H1 (cell line): ENCODE measurements at regions not wholly inside any gene's neighbourhood (a gene's known extent, or its start where the extent isn't known, plus 50 kb on each side); places are given as distances from the start of the nearest gene placed in this dataset.
A peak's percentile ranks its signal among the peaks of the same experiment; 100 is the strongest.

Experiments
- CTCF ChIA-PET: fragments of 300-600 bp; sonication (Branson Sonifier 250); formaldehyde crosslinking; loops from one replicate; lab custom pipeline; 2021; ENCODE audit not compliant: partially characterized antibody; lab: Charles Lee
- POLR2A ChIA-PET: fragments of 300-600 bp; sonication (Branson Sonifier 250); formaldehyde crosslinking; loops from one replicate; lab custom pipeline; 2021; ENCODE audit warnings: inconsistent platforms; ENCODE audit not compliant: partially characterized antibody; lab: Charles Lee
- DNase-seq, 2 experiments: peaks; one replicate each; pipeline versions ENCODE4 v3.0.0 to v3.0.0-alpha.2; 2010 to 2022; ENCODE audit warnings: low spot score in 2 of 2, low read depth in 1 of 2, mixed read lengths in 1 of 2
- FAIRE-seq: peaks from 2 replicates; lab custom pipeline; 2011; peaks lifted over from hg19 to GRCh38; lab: Jason Lieb, UNC
- H2AFZ ChIP-seq: 2 replicates; pipeline ENCODE4 v1.8.1; 2012; ENCODE audit warnings: low read length, inconsistent platforms
- H2AK5ac ChIP-seq: 2 replicates; pipeline ENCODE4 v1.6.1; 2013; ENCODE audit warnings: low read depth, low read length
- H2BK120ac ChIP-seq: replicated peaks from 2 replicates; pipeline ENCODE3; 2013; ENCODE audit warnings: low read depth, low read length, inconsistent platforms
- H2BK12ac ChIP-seq: 2 replicates; pipeline ENCODE4 v1.6.1; 2013; ENCODE audit warnings: low read depth, low read length
- H2BK15ac ChIP-seq: 2 replicates; pipeline ENCODE4 v1.6.1; 2013; ENCODE audit warnings: low read length
- H2BK20ac ChIP-seq: 2 replicates; pipeline ENCODE4 v1.6.1; 2013; ENCODE audit warnings: low read length
- H2BK5ac ChIP-seq: 2 replicates; pipeline ENCODE4 v1.6.1; 2013; ENCODE audit warnings: low read depth, low read length
- H3K14ac ChIP-seq: 2 replicates; pipeline ENCODE4 v1.6.1; 2013; ENCODE audit warnings: inconsistent platforms; ENCODE audit not compliant: insufficient read length
- H3K18ac ChIP-seq: 2 replicates; pipeline ENCODE4 v1.6.1; 2013; ENCODE audit warnings: low read length; ENCODE audit errors: extremely low read depth
- H3K23ac ChIP-seq: 2 replicates; pipeline ENCODE4 v1.6.1; 2013; ENCODE audit warnings: inconsistent platforms; ENCODE audit not compliant: insufficient read length
- H3K23me2 ChIP-seq: 2 replicates; pipeline ENCODE4 v1.6.1; 2013; ENCODE audit warnings: low read depth, low read length
- H3K27ac ChIP-seq: 2 replicates; pipeline ENCODE4 v1.6.1; 2011; ENCODE audit warnings: low read depth, low read length, inconsistent platforms
- H3K27me3 ChIP-seq, 4 experiments: replicated peaks in 1 of 4; 1 replicate in 1 of 4; 2 replicates in 3 of 4; pipeline versions ENCODE4 v1.6.1 to v1.8.1; 2011 to 2013; ENCODE audit warnings: low read length in 3 of 4, mild to moderate bottlenecking in 3 of 4, inconsistent platforms in 2 of 4, mixed read lengths in 2 of 4, moderate library complexity in 1 of 4; ENCODE audit not compliant: control insufficient read depth in 3 of 4, insufficient read depth in 3 of 4; ENCODE audit errors: extremely low read depth in 1 of 4
- H3K36me3 ChIP-seq, 4 experiments: 2 replicates each; pipeline versions ENCODE4 v1.6.1 to v1.8.1; 2011 to 2013; ENCODE audit warnings: mild to moderate bottlenecking in 4 of 4, low read length in 3 of 4, moderate library complexity in 2 of 4, control low read depth in 1 of 4, inconsistent platforms in 1 of 4; ENCODE audit not compliant: insufficient read depth in 4 of 4, control insufficient read depth in 2 of 4
- H3K4ac ChIP-seq: replicated peaks from 2 replicates; pipeline ENCODE3; 2013; ENCODE audit warnings: low read length, low read depth, mixed read lengths, inconsistent platforms; ENCODE audit not compliant: insufficient read length
- H3K4me1 ChIP-seq, 4 experiments: replicated peaks in 1 of 4; 1 replicate in 1 of 4; 2 replicates in 3 of 4; pipeline versions ENCODE4 v1.6.1 to v1.8.1; 2011 to 2013; ENCODE audit warnings: low read length in 3 of 4, inconsistent platforms in 2 of 4, mixed read lengths in 1 of 4; ENCODE audit not compliant: insufficient read depth in 4 of 4, control insufficient read depth in 3 of 4
- H3K4me2 ChIP-seq, 2 experiments: 2 replicates each; pipeline versions ENCODE4 v1.6.1 to v1.8.1; 2011 to 2013; ENCODE audit warnings: low read depth in 2 of 2, low read length in 2 of 2, control low read depth in 1 of 2, inconsistent platforms in 1 of 2, mild to moderate bottlenecking in 1 of 2; ENCODE audit not compliant: insufficient read depth in 1 of 2
- H3K4me3 ChIP-seq, 4 experiments: fragments of 200-600, 300-600 bp in 1 of 4; sonication (generic), shearing (Covaris generic), sonication (Bioruptor Twin) in 1 of 4; 2 replicates each; pipeline versions ENCODE4 v1.5.1 to v1.8.1; 2011 to 2016; ENCODE audit warnings: low read length in 4 of 4, low read depth in 3 of 4, control low read depth in 2 of 4, inconsistent platforms in 2 of 4, mild to moderate bottlenecking in 2 of 4, mixed read lengths in 1 of 4, moderate library complexity in 1 of 4; ENCODE audit not compliant: insufficient read depth in 2 of 4; ENCODE audit errors: extremely low read depth in 1 of 4
- H3K56ac ChIP-seq: replicated peaks from 2 replicates; pipeline ENCODE3; 2013; ENCODE audit warnings: low read depth, mild to moderate bottlenecking, mixed read lengths, low read length, inconsistent platforms; ENCODE audit not compliant: insufficient read length
- H3K79me1 ChIP-seq: 2 replicates; pipeline ENCODE4 v1.6.1; 2013; ENCODE audit warnings: low read depth, low read length, control low read depth
- H3K79me2 ChIP-seq, 2 experiments: 2 replicates each; pipeline versions ENCODE4 v1.6.1 to v1.8.1; 2012 to 2013; ENCODE audit warnings: low read length in 2 of 2, mild to moderate bottlenecking in 2 of 2, inconsistent platforms in 1 of 2; ENCODE audit not compliant: insufficient read depth in 2 of 2, control insufficient read depth in 1 of 2
- H3K9ac ChIP-seq, 4 experiments: replicated peaks in 1 of 4; 1 replicate in 1 of 4; 2 replicates in 3 of 4; pipeline versions ENCODE4 v1.6.1 to v1.8.1; 2011 to 2013; ENCODE audit warnings: low read depth in 3 of 4, low read length in 3 of 4, control low read depth in 2 of 4, mild to moderate bottlenecking in 2 of 4, moderate library complexity in 2 of 4, inconsistent platforms in 1 of 4; ENCODE audit errors: extremely low read depth in 1 of 4
- H3K9me3 ChIP-seq, 2 experiments: 2 replicates each; pipeline versions ENCODE4 v1.6.1 to v1.8.1; 2012 to 2013; ENCODE audit warnings: mild to moderate bottlenecking in 2 of 2, moderate library complexity in 2 of 2, control low read depth in 1 of 2, inconsistent platforms in 1 of 2, low read depth in 1 of 2, low read length in 1 of 2, mixed read lengths in 1 of 2; ENCODE audit not compliant: insufficient read depth in 2 of 2
- H4K20me1 ChIP-seq, 2 experiments: replicated peaks in 1 of 2; 2 replicates each; pipeline versions ENCODE3 to v1.8.1; 2011 to 2013; ENCODE audit warnings: inconsistent platforms in 2 of 2, low read length in 2 of 2, mild to moderate bottlenecking in 1 of 2; ENCODE audit not compliant: insufficient read depth in 2 of 2, control insufficient read depth in 1 of 2
- H4K5ac ChIP-seq: 2 replicates; pipeline ENCODE4 v1.6.1; 2013; ENCODE audit warnings: low read length, low read depth, mixed read lengths, inconsistent platforms; ENCODE audit not compliant: insufficient read length
- H4K8ac ChIP-seq: 2 replicates; pipeline ENCODE4 v1.8.0; 2013; ENCODE audit warnings: mild to moderate bottlenecking, moderate library complexity, low read length, inconsistent platforms; ENCODE audit not compliant: insufficient read depth; ENCODE audit errors: extremely low read depth
- H4K91ac ChIP-seq: replicated peaks from 2 replicates; pipeline ENCODE3; 2013; ENCODE audit warnings: low read length, mixed read lengths, inconsistent platforms; ENCODE audit not compliant: insufficient read length
- WGBS, 2 experiments: shearing (Covaris generic) in 1 of 2; methylation state at CpG; one replicate each; pipeline versions ENCODE4 v1.1.6 to v1.1.7; 2013 to 2015; ENCODE audit warnings: low lambda C conversion rate in 2 of 2, mixed read lengths in 2 of 2, inconsistent platforms in 1 of 2, low coverage in 1 of 2, missing lambda C conversion rate in 1 of 2; ENCODE audit not compliant: insufficient replicate concordance in 2 of 2, insufficient coverage in 1 of 2, insufficient read length in 1 of 2; ENCODE audit errors: extremely low coverage in 1 of 2, missing lambda C conversion rate in 1 of 2; 5-methylcytosine and 5-hydroxymethylcytosine counted together
- TF ChIP-seq, protein P1 (sequence below): fragments of 300-600 bp; sonication (generic); IDR thresholded peaks from 2 replicates; pipeline ENCODE4 v1.7.1; 2012; ENCODE audit warnings: low read length, moderate library complexity, mild to moderate bottlenecking, inconsistent platforms; ENCODE audit not compliant: insufficient replicate concordance

DNA sequence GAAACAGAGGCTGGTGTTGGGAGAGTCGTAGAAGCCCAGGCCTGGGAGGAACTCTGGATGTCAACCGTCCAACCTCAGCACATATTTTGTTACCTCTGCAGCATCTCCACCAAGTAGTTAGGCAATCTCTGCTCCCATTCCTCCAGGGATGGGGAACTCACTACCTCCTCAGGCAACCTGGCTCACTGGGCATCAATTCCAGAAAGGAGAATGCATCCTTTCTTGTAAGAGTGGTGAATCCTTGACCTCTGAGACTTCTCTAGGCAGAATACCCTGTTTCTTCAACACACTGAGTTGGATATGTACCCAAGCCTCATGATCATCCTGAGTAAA, 136.7 kb upstream of the ZMIZ1 start:
- no peaks in the 10 kb centered on the region for H3K9me3 ChIP-seq
- no peak overlapping the region for H4K91ac ChIP-seq
- no peak overlapping the region for H3K4ac ChIP-seq
- no peak overlapping the region; the same call in 1 of the 2 replicates for H4K8ac ChIP-seq
- 63% methylated on average over 2 of the region's 2 CpGs; no CpG with 5 or more reads in 1 of the 2 experiments for WGBS, 2 experiments
- H2AK5ac ChIP-seq = no peak overlapping the region
- peak overlapping the region; percentile 48 for H3K18ac ChIP-seq
- H3K27ac ChIP-seq = no peak overlapping the region
- no peak overlapping the region for H2BK20ac ChIP-seq
- H3K23me2 ChIP-seq = no peaks in the 10 kb centered on the region
- peaks cover 0 to 3% (median 0%) of the 10 kb centered on the region in 4 experiments; a peak in 4 of 7 replicates for H3K27me3 ChIP-seq
- ChIA-PET POLR2A (no interaction called here), CTCF (no interaction called here)
- H2AFZ ChIP-seq = no peak overlapping the region
- H3K79me1 ChIP-seq = no peaks in the 10 kb centered on the region
- no peak overlapping the region for H3K56ac ChIP-seq
- H2BK120ac ChIP-seq = no peak overlapping the region
- no peak overlapping the region for H4K5ac ChIP-seq
- H3K23ac ChIP-seq = no peak overlapping the region
- no peak overlapping the region for H3K14ac ChIP-seq
- no peak overlapping the region for H3K4me3 ChIP-seq
- H3K4me1 ChIP-seq = peaks cover 0 to 5% (median 2%) of the 10 kb centered on the region in 4 experiments; a peak in 3 of 7 replicates
- DNase-seq (no peak), FAIRE-seq (no peak)
- no peak overlapping the region for H3K4me2 ChIP-seq
- H3K9ac ChIP-seq = no peak overlapping the region
- no peaks in the 10 kb centered on the region for H4K20me1 ChIP-seq
- no peaks in the 10 kb centered on the region for H3K79me2 ChIP-seq
- H2BK12ac ChIP-seq = no peak overlapping the region
- no peak overlapping the region for H2BK5ac ChIP-seq
- H3K36me3 ChIP-seq = no peaks in the 10 kb centered on the region
- 0 out of 2 replicates have a peak overlapping the region, but pooled peaks have one; percentile 61 for H2BK15ac ChIP-seq
- TF ChIP-seq, protein P1, sequence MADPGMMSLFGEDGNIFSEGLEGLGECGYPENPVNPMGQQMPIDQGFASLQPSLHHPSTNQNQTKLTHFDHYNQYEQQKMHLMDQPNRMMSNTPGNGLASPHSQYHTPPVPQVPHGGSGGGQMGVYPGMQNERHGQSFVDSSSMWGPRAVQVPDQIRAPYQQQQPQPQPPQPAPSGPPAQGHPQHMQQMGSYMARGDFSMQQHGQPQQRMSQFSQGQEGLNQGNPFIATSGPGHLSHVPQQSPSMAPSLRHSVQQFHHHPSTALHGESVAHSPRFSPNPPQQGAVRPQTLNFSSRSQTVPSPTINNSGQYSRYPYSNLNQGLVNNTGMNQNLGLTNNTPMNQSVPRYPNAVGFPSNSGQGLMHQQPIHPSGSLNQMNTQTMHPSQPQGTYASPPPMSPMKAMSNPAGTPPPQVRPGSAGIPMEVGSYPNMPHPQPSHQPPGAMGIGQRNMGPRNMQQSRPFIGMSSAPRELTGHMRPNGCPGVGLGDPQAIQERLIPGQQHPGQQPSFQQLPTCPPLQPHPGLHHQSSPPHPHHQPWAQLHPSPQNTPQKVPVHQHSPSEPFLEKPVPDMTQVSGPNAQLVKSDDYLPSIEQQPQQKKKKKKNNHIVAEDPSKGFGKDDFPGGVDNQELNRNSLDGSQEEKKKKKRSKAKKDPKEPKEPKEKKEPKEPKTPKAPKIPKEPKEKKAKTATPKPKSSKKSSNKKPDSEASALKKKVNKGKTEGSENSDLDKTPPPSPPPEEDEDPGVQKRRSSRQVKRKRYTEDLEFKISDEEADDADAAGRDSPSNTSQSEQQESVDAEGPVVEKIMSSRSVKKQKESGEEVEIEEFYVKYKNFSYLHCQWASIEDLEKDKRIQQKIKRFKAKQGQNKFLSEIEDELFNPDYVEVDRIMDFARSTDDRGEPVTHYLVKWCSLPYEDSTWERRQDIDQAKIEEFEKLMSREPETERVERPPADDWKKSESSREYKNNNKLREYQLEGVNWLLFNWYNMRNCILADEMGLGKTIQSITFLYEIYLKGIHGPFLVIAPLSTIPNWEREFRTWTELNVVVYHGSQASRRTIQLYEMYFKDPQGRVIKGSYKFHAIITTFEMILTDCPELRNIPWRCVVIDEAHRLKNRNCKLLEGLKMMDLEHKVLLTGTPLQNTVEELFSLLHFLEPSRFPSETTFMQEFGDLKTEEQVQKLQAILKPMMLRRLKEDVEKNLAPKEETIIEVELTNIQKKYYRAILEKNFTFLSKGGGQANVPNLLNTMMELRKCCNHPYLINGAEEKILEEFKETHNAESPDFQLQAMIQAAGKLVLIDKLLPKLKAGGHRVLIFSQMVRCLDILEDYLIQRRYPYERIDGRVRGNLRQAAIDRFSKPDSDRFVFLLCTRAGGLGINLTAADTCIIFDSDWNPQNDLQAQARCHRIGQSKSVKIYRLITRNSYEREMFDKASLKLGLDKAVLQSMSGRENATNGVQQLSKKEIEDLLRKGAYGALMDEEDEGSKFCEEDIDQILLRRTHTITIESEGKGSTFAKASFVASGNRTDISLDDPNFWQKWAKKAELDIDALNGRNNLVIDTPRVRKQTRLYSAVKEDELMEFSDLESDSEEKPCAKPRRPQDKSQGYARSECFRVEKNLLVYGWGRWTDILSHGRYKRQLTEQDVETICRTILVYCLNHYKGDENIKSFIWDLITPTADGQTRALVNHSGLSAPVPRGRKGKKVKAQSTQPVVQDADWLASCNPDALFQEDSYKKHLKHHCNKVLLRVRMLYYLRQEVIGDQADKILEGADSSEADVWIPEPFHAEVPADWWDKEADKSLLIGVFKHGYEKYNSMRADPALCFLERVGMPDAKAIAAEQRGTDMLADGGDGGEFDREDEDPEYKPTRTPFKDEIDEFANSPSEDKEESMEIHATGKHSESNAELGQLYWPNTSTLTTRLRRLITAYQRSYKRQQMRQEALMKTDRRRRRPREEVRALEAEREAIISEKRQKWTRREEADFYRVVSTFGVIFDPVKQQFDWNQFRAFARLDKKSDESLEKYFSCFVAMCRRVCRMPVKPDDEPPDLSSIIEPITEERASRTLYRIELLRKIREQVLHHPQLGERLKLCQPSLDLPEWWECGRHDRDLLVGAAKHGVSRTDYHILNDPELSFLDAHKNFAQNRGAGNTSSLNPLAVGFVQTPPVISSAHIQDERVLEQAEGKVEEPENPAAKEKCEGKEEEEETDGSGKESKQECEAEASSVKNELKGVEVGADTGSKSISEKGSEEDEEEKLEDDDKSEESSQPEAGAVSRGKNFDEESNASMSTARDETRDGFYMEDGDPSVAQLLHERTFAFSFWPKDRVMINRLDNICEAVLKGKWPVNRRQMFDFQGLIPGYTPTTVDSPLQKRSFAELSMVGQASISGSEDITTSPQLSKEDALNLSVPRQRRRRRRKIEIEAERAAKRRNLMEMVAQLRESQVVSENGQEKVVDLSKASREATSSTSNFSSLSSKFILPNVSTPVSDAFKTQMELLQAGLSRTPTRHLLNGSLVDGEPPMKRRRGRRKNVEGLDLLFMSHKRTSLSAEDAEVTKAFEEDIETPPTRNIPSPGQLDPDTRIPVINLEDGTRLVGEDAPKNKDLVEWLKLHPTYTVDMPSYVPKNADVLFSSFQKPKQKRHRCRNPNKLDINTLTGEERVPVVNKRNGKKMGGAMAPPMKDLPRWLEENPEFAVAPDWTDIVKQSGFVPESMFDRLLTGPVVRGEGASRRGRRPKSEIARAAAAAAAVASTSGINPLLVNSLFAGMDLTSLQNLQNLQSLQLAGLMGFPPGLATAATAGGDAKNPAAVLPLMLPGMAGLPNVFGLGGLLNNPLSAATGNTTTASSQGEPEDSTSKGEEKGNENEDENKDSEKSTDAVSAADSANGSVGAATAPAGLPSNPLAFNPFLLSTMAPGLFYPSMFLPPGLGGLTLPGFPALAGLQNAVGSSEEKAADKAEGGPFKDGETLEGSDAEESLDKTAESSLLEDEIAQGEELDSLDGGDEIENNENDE = no peak
